Glomerular visceral epithelial cell (primary cell): ENCODE measurements at regions not wholly inside any gene's neighbourhood (a gene's known extent, or its start where the extent isn't known, plus 50 kb on each side); places are given as distances from the start of the nearest gene placed in this dataset.
"Not testable (repeated sequence)": the region's sequence is repeated elsewhere in the genome, so short reads cannot be mapped to it uniquely, and the experiment has no call there.

Experiments used
- DNase-seq: peaks from one replicate; pipeline ENCODE4 v3.0.0-alpha.2; 2016; ENCODE audit errors: extremely low spot score

DNA sequence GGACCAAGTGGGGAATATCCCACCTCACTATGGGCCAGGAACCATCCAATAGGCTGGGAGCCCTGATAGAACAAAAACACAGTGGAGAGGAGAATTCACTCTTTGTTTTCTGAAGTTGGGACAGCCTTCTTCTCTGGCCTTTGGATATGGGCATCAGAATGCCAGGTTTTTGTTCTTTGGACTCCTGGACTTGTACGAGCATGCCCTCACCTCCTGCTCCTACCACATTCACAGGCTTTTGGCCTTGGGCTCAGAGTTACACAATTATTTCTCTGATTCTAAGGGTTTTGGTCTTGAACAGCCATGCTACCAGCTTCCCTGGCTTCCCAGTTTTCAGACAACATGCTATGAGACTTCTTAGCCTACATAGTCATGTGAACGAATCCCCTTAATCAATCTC is 732.9 kb upstream of the VRK2 start:
- DNase-seq, result no peak

DNA sequence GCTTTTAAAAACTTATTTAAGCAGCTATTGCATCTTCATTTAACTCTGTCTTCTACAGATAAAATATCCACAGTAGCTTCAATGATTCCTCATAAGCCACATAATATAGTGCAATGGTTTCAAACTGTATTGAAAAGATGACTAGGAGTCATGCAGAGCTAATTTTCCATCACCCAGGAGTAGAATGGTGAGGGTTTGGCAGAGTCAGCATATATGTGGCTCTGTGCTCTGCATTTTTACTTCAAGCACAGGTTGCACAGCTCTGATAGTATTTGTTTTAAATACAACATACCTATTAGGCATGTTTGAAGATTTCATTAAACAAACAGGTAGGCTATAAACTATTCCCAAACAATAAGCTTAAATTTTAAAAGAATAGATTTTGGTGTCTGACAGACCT is 731.9 kb upstream of the VRK2 start:
- DNase-seq, result no peak

DNA sequence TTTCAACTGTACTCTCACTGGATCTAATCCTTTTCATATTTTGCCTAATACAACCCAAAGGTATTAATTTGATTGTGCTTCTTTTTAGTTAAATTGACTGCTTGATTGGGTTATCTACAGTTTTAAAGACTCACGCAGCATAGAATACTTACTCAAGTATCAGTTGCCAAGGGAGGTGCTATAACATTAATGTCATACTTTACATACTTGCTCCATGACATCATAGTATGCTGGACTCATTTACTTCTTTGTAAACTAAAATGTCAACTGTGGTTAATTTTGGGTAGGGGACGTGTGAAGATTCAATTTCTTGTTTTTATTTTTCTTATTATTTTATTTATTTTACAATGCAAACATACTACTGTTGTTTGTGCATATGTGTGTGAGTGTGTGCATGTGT is 716.2 kb upstream of the VRK2 start:
- peak; percentile 18 for DNase-seq

DNA sequence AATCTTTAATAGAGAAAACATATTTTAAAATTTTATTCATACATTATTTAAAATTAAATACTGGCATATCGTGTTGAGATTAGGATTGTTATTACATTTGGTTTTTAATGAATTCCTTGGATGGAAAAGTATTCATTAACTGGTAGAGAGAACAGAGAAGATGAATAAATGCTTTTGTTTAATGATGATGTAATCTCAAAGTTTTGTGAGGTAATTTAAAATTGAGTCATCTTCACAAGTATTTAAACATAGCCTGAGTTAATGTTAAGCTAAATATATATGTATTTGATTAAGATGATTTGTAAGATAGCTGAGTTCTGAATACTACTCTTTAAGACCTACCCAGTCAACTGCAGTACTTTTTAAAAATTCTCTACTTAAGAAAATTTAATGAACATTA is 713.4 kb upstream of the VRK2 start:
- no peak for DNase-seq

DNA sequence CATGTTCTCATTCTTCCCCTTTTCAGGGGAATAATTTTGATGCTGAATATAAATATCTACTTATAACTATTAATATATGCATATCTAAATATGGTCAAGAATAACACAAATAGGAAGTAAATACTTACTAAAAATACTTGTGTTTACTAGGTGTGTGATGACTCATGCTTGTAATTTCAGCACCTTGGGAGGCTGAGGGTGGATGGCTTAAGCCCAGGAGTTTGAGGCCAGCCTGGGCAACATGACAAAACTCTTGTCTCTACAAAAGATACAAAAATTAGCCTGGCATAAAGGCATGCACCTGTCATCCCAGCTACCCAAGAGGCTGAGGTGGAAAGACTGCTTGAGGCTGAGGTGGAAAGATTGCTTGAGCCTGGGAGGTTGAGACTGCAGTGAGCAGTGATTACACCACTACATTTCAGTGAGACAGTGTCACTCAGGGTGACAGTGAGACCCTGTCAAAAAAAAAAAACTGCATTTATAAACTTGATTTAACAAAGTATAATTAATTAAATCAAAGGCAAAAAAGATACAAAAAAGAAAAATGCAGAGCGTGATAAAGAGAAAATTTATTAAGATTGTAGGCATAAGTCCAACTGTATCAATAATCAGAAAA is 703.1 kb upstream of the VRK2 start:
- no peak for DNase-seq

DNA sequence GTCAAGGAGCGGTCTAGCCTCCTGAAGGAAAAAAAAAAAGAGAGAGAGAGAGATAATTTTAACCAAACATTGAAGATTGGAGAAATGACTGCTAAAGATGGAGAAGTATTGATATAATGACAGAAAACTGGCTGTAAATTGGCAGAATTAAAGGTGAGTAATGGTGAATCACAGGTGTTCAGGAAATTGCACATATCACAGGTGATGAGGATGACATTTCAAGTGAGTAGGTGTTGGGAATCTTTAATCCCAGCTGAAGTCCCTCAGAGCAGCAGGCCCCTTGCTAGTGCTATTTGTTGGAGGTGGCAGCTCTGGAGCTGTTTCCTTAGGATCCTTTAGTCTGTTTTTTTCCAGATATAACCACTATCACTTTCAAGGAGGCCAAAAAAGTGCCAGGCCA is 678.4 kb upstream of the VRK2 start:
- DNase-seq, result no peak

DNA sequence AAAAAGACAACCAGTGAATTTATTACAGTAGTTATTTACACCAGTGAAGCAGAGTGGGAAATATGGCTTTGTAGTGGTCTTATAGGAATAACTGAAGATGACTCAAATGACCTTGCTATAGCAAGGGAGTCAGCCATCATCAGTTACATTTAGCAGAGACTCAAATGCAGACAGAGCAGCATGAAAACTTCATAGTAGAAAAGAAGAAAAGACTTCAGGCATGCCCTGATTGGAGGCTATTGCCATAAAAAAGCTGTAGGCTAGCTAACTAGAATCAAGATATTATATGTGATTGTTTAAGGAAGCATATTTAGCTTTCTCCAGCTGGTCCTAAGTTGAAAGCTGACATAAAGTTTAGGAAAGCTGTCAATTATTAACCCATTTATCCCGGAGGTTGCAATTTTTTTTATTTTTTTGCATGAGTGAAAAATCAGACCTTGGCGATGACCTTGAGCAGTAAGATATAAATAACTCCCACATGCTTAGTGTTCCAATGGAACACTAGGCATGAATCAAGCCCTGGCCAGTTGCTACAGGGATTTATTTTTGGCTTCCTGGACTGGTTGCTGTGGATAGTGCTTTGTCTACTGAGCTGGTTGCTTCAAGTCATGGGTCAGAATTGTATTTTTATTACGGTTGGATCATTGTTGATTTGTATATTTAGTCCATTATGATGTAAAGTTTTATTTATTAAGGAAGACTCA is 675.6 kb upstream of the VRK2 start:
- peak; percentile 3 for DNase-seq

DNA sequence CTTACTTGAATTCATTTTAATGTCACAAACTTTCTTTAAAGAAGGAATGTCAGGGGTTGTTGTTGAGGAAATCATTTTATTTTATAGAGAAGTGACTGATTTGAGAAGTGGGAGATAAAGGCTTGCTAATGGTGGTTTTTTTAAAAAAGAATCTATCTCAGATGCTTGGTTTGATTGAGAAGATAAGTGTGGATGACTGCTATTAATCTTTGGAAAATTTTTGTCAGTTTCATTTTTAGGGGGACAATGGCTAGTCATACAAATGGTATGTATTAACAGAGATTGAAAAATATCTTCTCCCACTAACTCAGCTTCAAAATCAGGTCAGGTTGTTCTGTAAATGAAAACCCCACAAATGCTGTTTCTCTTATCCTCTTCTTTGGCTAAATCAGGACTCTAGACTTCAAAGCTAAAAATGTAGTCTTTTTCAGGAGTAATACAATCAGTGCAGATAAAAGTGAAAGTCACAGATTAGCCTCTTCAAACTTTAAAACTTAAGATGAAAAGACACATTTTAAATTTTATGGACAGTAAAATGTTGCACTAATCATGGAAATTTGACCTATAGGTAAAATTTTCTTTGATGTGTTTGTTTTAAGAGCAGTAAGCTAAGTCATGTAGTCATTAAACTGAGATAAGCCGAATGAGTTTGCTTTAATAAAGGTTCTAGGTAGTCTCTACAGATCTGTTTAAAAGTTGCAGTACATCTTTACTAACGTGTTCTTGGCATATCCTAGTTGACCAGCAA is 674.2 kb upstream of the VRK2 start:
- DNase-seq, result no peak

DNA sequence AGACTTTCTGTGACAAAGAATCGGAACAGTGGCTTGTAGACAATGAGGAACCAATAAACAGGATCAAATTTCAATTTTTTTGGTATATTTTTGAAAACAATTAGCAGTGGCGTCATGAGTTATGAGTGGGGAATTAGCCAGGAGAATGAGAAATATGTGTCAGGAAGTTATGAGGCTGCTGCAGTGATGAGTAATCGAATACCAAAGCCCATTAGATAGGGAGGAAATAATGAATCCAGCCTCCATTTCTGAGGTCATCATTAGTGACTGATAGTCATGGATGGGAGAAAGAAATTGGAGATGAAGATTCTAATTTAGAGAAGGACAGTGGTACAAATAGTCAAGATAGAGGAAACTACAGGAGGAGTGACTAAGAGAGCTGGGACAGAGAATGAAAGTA is 673.1 kb upstream of the VRK2 start:
- peak; percentile 31 for DNase-seq

DNA sequence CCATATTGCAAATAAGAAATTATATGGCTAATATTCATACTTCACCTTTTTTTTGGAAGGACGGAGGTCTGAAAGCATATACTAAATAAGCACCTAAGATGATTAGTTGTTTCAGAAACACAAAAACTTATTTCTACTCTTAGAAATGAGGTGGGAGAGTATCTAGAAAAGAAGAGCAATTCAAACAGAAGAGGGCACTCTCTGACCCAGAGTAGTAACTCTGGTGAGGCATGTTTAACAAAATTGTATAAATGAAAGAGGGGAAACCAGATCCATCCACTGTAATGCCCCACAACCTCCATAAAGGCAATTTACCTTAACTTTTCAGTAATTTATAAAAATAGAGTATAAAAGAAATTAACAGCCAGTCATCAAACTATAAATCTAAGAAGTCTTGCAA is 669.6 kb upstream of the VRK2 start:
- no peak for DNase-seq

DNA sequence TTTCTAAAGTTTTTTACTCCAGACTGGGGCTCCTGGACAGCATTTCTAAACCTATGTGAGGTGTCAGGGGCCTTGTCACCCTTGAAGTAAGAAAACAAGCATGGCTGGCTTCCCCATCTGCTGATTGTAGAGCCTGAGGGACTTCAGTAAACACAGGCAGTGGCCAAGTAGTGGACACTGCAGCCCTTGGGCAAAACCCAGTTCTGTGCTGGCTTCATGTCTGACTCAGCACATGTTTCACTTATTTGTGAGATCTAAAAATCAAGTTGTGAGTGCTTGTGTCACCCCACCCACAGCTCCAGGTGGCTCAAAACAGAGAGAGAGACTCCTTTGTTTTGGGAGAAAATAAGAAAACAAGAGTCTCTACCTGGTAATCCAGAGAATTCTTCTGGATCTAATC is 660.3 kb upstream of the VRK2 start:
- no peak for DNase-seq

DNA sequence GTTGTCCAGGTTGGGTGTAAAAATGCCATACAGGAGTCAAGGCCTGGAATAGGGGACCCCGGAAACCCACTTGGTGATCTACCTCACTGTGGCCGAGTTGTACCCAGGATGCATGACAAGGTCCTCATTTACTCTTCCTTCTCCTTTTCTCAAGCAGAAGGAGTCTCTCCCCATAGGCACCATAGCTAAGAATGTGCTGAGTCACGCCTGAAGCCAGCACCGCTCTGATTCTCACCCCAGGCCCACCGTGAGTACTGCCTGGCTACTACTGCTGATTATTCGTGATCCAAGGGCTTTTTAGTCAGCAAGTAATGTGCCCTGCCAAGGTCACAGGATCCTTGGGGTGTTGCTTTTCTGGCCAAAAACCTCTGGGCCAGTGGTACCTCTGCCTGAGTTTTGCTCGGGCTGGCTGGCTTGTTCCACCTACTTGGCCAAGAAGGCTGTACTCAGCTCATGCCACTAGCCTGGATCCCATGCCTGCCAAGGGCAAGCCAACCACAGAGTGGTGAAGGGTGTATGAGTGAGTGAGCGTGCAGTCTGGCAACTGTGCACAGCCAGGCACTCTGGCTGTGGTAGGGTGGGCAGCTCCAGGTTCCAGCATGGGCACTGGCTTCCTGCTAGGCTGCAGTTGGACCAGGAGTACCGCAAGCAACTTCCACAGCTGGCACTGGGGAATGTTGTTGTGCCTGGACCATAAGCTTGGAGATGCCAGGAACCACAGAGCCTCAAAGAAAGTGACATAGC is 650.1 kb upstream of the VRK2 start:
- no peak for DNase-seq

DNA sequence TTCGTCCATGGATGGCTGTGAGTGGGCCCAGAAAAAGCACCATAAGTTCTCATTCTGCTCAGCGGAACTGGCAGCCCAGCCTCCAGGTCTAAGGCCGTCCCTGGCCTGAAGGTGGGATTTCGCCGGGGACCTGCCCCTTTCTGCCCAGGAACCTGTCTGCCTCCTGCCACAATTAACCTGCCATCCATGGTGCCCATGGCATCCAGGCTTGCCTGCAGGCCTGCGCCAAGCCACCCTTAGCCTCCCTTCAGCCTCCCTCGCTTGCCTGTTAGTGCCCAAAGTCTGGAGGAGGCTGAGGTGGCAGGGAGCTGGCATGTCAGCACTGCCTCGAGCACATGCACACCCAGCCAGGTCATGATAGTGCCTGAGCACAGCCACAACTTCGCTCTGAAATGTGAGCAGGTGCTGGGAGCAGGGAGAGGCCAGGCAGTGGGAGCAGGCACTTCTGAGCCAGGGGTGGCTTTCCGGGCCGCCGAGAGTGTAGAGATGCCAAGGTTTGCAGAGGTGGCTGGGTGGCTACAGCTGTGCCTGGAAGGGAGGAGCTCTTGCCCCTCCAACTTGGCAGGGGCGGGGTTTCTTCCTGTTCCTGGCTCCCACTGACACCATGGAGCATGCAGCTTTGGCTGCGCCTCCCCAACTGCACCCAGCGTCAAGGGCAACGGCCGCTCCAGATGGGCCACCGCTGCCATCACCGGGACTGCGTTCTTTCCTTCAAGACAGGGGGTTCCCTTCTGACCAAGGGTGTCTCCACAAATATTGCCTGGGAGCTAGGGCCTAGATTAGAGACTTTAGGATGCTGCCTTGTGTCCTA is 648.9 kb upstream of the VRK2 start:
- DNase-seq, result no peak

DNA sequence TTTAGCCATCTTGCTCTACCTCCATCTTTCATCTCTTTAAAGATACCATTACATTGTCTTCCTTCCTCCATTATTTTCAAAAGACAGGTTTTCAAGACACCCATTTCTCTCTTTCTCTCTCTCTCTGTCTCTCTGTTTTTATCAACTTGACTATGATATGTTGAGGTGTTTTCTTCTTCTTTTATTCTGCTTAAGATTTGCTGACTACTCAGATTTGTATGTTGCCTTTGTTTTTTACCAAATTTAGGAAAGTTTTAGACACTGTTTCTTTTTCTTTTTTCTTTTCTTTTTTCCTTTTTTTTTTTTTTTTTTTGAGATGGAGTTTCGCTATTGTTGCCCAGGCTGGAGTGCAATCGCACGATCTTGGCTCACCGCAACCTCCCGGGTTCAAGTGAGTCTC is 647.5 kb upstream of the VRK2 start:
- DNase-seq, result no peak

DNA sequence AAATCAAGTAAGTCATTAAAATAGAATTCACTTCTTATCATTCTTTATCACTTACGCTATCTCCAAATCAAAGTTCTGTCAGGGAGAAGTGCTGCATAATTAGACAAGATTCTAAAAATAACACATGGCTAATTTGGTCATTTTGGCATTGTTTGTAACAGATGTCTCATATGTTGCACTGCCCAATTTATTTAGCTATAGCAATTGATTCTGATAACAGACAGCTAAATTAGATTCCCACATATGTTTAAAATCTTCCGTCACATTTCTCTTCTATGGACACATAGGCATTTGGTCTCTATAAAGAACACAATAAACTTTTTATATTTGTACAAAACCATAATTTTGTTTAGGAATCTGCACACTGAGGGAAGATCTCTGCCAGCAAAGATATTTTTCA is 644.5 kb upstream of the VRK2 start:
- no peak for DNase-seq

DNA sequence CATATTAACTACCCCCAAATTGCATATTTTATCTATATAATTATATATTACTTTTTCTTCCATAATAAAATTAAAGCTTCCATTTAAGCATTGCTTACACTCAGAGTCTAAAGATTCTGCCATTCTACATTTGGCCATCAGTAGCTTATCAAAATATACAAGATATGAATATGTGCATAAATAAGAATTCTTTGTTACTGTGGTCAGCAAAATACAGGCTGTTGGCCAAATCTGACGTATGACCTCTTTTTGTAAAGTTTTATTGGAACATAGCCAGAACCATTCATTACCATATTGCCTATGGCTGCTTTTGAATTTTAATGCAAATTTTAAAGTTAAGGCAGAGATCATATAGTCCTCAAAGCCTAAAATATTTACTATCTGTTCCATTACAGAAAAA is 643.9 kb upstream of the VRK2 start:
- no peak for DNase-seq

DNA sequence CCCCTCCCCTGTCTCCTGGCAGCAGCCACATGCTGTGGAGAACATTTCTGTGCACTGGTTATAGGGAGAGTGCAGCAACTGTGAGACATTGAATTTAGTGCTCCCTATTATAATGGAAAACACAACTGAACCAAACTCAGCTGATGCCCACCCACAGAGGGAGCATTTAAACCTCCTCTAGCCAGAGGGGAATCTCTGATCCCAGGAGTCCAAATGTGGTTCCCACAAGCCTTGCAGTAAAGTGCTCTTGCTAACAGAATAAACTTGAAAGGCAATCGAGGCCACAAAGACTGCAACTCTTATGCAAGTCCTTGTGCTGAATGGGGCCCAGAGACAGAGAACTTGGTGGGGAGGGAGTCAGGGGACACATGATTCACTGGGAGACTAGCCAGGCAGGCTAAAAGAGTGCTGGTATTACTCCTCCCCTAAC is 638.8 kb upstream of the VRK2 start:
- DNase-seq, result no peak

DNA sequence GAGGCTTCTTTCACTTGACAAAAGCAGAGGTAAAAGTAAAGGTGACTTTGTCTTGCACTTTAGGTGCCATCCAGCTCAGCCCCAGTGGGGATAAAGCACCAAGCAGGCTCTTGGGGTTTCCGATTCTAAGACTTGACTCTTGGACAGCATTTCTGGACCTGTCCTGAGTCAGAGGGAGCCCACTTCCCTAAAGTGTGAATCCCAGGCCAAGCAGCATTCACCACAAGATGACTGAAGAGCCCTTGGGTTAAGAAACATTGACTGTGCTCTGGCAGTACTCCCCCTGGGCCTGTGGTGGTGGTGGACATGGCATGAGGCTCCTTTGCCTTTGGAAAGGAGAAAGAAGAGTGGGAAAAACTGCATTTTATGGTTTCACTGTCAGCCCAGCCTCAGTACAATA is 638.0 kb upstream of the VRK2 start:
- no peak for DNase-seq

DNA sequence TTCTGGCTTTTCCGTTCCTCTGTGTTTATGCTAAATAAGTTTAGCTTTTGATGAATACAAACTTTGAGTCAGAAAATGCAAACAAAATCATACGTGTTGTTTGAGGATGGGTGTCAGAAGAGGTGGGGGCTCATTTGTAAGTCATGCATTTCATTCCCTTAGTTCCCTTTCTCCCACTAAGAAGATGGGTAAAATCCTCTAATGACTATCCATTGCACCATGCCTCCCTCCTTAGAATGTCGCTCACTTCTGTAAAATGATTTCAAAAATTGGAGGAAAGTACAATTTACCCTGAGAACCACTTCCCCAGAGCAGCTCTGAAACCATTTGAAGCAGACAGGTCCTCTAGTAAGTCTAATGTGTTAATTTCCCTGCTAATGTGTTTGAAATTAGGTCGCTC is 629.6 kb upstream of the VRK2 start:
- no peak for DNase-seq

DNA sequence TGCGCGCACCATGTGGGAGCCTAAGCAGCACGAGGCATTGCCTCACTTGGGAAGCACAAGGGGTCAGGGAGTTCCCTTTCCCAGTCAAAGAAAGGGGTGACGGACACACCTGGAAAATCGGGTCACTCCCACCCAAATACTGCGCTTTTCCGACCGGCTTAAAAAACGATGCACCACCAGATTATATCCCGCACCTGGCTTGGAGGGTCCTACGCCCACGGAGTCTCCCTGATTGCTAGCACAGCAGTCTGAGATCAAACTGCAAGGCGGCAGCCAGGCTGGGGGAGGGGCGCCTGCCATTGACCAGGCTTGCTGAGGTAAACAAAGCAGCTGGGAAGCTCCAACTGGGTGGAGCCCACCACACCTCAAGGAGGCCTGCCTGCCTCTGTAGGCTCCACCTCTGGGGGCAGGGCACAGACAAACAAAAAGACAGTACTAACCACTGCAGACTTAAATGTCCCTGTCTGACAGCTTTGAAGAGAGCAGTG is 627.7 kb upstream of the VRK2 start:
- DNase-seq, result not testable (repeated sequence)

DNA sequence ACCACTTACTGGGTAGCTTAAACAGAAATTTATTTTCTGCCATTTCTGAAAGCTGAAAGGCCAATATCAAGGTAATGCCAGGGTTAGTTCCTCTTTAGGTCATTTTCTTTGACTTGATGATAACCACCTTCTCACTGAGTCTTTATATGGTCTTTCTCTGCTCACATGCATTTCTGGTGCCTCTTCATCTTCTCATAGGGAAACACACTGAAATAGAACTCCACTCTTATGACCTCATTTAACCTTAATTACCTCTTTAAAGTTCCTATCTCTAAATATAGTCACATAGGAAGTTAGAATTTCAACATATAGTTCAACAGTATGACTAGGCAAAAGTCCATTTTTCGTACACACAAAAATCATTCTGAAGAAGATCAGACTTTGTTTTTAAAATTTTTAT is 616.8 kb upstream of the VRK2 start:
- no peak for DNase-seq

DNA sequence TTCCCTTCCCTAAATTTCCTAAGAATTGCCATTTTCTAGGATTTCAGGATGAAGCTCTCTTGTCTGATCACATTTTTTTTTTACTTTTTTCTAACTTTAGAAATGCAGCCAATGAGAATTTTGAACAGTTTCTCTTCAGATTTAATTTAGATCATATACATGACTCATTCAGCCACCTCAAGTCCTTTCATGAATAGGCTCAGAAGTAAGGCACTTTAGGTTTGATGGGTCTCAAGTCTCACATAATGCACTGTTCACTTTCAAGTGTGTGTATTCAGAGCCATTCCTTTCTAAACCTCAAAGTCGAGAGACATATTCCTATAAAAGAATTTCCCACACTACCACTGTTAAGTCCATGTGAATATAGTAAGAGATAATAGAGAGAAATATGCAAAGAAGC is 614.1 kb upstream of the VRK2 start:
- DNase-seq, result no peak
